Prostate gland (tissue), 2 donors: ENCODE measurements at regions not wholly inside any gene's neighbourhood (a gene's known extent, or its start where the extent isn't known, plus 50 kb on each side); places are given as distances from the start of the nearest gene placed in this dataset.

Experiments
- DNase-seq: peaks from one replicate; pipeline ENCODE4 v3.0.0-alpha.2; 2019; ENCODE audit warnings: low spot score
- H3K27ac ChIP-seq, 2 donors: fragments of 200-600 bp; sonication (generic); 2 replicates each; pipeline ENCODE4 v1.5.1; 2017 to 2019
- H3K27me3 ChIP-seq: fragments of 200-600 bp; sonication (generic); replicated peaks from 2 replicates; pipeline ENCODE4 v1.5.1; 2019; ENCODE audit not compliant: insufficient read depth
- H3K36me3 ChIP-seq, 2 donors: fragments of 200-600 bp; sonication (generic); 1 replicate in 1 of 2; 2 replicates in 1 of 2; pipeline versions ENCODE4 v1.5.1 to v1.8.1; 2017 to 2019
- H3K4me1 ChIP-seq: fragments of 200-600 bp; sonication (generic); replicated peaks from 2 replicates; pipeline ENCODE4 v1.5.1; 2019
- H3K4me3 ChIP-seq, 2 donors: fragments of 200-600 bp; sonication (generic); 2 replicates each; pipeline ENCODE4 v1.5.1; 2017 to 2019
- H3K9me3 ChIP-seq: fragments of 200-600 bp; sonication (generic); 2 replicates; pipeline ENCODE4 v1.5.1; 2017
- POLR2A ChIP-seq: fragments of 450-650 bp; IDR thresholded peaks from one replicate; pipeline ENCODE4 v1.6.1; 2016; ENCODE audit warnings: antibody characterized with exemption, mild to moderate bottlenecking
- POLR2AphosphoS5 ChIP-seq: sonication (generic); formaldehyde crosslinking; IDR thresholded peaks from one replicate; pipeline ENCODE4 v1.6.1; 2017; ENCODE audit warnings: antibody characterized with exemption
- WGBS: methylation state at CpG from one replicate; pipeline ENCODE4 v1.1.5; 2018; 5-methylcytosine and 5-hydroxymethylcytosine counted together
- intact Hi-C: fragments of 100-400 bp; cut with DNase I; formaldehyde crosslinking; loops from one replicate; pipeline ENCODE4 v1.14.2; 2022
- TF ChIP-seq, protein P1 (sequence below), 4 experiments: fragments of 200-600 bp in 2 of 4; fragments of 450-650 bp in 2 of 4; sonication (generic) in 2 of 4; IDR thresholded peaks; 1 replicate in 3 of 4; 2 replicates in 1 of 4; pipeline ENCODE4 v1.5.1; 2016 to 2019; ENCODE audit warnings: antibody characterized with exemption in 4 of 4, mild to moderate bottlenecking in 2 of 4, moderate library complexity in 2 of 4

- H3K9me3 ChIP-seq, result no peaks in the 10 kb centered on the region
- 93% methylated on average over 3 of the region's 3 CpGs for WGBS
- intact Hi-C loops, result no loop called here
- TF ChIP-seq POLR2A (no peak), POLR2AphosphoS5 (no peak)
- TF ChIP-seq, protein P1, sequence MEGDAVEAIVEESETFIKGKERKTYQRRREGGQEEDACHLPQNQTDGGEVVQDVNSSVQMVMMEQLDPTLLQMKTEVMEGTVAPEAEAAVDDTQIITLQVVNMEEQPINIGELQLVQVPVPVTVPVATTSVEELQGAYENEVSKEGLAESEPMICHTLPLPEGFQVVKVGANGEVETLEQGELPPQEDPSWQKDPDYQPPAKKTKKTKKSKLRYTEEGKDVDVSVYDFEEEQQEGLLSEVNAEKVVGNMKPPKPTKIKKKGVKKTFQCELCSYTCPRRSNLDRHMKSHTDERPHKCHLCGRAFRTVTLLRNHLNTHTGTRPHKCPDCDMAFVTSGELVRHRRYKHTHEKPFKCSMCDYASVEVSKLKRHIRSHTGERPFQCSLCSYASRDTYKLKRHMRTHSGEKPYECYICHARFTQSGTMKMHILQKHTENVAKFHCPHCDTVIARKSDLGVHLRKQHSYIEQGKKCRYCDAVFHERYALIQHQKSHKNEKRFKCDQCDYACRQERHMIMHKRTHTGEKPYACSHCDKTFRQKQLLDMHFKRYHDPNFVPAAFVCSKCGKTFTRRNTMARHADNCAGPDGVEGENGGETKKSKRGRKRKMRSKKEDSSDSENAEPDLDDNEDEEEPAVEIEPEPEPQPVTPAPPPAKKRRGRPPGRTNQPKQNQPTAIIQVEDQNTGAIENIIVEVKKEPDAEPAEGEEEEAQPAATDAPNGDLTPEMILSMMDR (IDR thresholded peaks at IDR 0.05), result no peak
- H3K4me1 ChIP-seq, result no peaks in the 10 kb centered on the region
- no peak for DNase-seq
- no peaks in the 10 kb centered on the region for H3K36me3 ChIP-seq
- H3K27ac ChIP-seq, result no peak overlapping the region
- no peaks in the 10 kb centered on the region for H3K27me3 ChIP-seq
- no peak overlapping the region for H3K4me3 ChIP-seq
Measured at GRCh38 chr11:97247601-97248000, 857.8 kb downstream of the JRKL start.

- no peak for DNase-seq
- H3K27ac ChIP-seq, result no peak overlapping the region
- H3K4me3 ChIP-seq, result no peak overlapping the region
- no peaks in the 10 kb centered on the region for H3K4me1 ChIP-seq
- no peaks in the 10 kb centered on the region for H3K27me3 ChIP-seq
- no peaks in the 10 kb centered on the region for H3K36me3 ChIP-seq
- intact Hi-C loops, result no loop called here
- 43% methylated on average over 1 of the region's 1 CpG for WGBS
- no peaks in the 10 kb centered on the region for H3K9me3 ChIP-seq
- TF ChIP-seq, protein P1 (IDR thresholded peaks at IDR 0.05), result no peak
- no peak for TF ChIP-seq POLR2AphosphoS5
- no peak for TF ChIP-seq POLR2A
Measured at GRCh38 chr11:97254790-97255189, 865.0 kb downstream of the JRKL start.

- no peak for DNase-seq
- H3K4me3 ChIP-seq, result no peak overlapping the region
- H3K27me3 ChIP-seq, result no peaks in the 10 kb centered on the region
- H3K9me3 ChIP-seq, result no peaks in the 10 kb centered on the region
- H3K36me3 ChIP-seq, result no peaks in the 10 kb centered on the region
- H3K27ac ChIP-seq, result no peak overlapping the region
- 82% methylated on average over 3 of the region's 3 CpGs for WGBS
- no peaks in the 10 kb centered on the region for H3K4me1 ChIP-seq
- intact Hi-C loops, result no loop called here
- TF ChIP-seq, protein P1 (IDR thresholded peaks at IDR 0.05), result no peak
- TF ChIP-seq POLR2AphosphoS5 (no peak), POLR2A (no peak)
Measured at GRCh38 chr11:97259434-97259833, 869.6 kb downstream of the JRKL start.

- intact Hi-C loops, result no loop called here
- Histone ChIP-seq H3K4me3 (no peak overlapping the region), H3K4me1 (no peaks in the 10 kb centered on the region), H3K27me3 (no peaks in the 10 kb centered on the region), H3K36me3 (no peaks in the 10 kb centered on the region), H3K9me3 (no peaks in the 10 kb centered on the region), H3K27ac (no peak overlapping the region)
- TF ChIP-seq POLR2A (no peak), POLR2AphosphoS5 (no peak)
- TF ChIP-seq, protein P1 (IDR thresholded peaks at IDR 0.05), result no peak
- WGBS, result 93% methylated on average over 3 of the region's 3 CpGs
- DNase-seq, result no peak
Measured at GRCh38 chr11:97259884-97260283, 870.1 kb downstream of the JRKL start.

- intact Hi-C loops, result no loop called here
- Histone ChIP-seq H3K27ac (no peak overlapping the region), H3K9me3 (no peaks in the 10 kb centered on the region), H3K4me1 (no peaks in the 10 kb centered on the region), H3K4me3 (no peak overlapping the region), H3K36me3 (no peaks in the 10 kb centered on the region), H3K27me3 (no peaks in the 10 kb centered on the region)
- TF ChIP-seq, protein P1 (IDR thresholded peaks at IDR 0.05), result no peak
- TF ChIP-seq POLR2AphosphoS5 (no peak), POLR2A (no peak)
- no peak for DNase-seq
- 79% methylated on average over 5 of the region's 5 CpGs for WGBS
Measured at GRCh38 chr11:97263183-97263858, 873.5 kb downstream of the JRKL start.
